HG03139 (cell line): ENCODE measurements at regions not wholly inside any gene's neighbourhood (a gene's known extent, or its start where the extent isn't known, plus 50 kb on each side); places are given as distances from the start of the nearest gene placed in this dataset.

Experiments
- ATAC-seq: cut with Tn5 transposase; IDR thresholded peaks from one replicate; pipeline ENCODE4 v1.9.1; 2021; ENCODE audit not compliant: unreplicated experiment

DNA sequence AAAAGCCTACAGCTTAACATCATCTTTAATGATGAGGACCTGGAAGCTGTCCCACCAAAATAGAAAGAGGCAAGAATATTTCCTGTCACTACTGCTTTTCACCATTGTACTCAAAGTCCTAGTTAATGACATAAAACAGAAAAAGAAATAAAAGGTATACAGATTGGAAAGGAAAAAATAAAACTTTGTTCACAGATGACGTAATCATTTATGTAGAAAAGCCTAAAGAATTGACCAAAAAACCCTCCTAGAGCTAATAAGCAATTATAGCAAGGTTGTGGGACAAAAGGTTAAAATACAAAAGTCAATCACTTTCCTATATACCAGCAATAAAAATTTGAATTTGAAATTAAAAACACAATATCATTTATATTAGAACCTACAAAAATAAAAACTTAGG is 97.2 kb upstream of the MDGA2 start:
- no peak for ATAC-seq

DNA sequence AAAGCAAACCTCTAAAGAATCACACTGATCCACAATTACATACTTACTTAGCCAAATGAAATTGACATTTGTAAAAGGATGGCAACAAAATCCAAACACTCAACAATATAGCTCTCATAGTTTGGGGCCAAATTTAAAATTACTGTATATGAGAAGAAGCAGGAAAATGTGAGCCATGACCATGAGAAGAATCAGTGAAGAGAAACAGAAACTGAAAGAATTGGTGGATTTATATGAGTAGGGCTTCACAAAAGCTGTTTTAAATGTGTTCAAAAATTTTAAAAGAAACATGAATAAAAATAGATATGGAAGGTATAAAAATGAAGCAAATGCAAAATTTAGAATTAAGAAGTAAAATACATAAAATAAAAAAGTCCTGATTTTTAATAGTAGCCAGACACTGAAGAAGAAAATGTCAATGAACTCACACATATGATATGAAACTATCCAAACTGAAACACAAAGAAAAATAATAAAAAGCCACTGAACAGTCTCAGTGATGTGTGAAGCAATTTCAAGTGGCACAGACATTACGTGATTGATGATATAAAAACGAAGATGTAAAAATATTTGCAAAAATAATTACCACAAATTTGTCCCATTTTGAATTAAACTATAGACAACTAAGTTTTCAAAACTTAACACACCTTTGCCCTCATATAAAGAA is 87.9 kb upstream of the MDGA2 start:
- no peak for ATAC-seq

DNA sequence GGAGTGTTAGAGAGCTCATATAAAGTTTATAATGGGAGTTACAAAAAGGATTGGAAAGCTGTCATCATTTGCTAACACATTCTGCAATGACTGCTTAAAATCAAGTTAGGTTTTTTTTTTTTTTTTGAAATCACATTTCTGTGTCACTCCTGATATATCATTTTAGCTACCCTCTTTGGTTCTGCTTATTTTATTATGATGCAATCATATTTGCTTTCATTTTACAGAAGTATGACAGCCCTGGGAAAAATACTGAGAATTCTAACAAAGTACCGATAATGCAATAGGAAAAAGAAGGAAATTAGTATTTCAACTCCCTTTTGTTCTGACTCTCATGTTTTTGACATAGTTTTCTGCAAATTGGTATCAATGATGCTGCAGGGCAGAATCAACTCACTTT is 71.6 kb upstream of the MDGA2 start:
- no peak for ATAC-seq

DNA sequence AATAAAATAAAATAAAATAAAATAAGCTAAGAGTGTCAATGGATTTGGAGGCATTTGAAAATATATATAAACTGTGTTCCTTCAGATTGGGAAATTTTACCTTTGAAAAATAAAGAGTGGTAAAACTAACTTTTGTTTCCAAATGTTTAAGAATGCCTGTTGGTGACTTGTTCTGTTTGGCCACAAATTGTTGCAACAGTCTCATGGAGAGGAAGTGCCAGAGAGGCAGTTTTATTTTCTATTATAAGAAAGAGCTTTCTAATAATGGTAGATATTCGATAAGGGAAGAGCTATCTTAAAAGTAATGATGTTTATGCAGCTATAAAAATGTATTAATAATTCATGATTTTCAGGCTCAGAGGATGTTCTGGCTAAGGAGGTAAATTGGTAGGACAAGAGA is 68.8 kb upstream of the MDGA2 start:
- no peak for ATAC-seq

DNA sequence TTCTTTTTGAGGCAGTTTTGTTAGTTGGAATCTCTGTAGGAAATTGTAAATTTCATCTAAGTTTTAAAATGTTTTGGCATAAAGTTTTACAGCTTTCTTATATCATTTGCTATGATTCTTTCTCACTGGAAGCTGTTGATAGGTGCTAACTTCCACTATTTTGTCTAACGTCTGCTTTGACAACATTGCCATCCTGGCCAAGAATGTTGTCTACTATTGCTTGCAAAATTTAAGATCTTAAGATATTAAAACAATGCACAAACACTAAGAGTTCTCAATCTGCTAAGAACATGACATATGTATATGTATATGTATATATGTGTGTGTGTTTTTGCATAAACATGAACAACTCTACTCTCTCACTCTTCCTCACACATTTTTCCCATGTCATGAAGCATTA is 64.1 kb upstream of the MDGA2 start:
- no peak for ATAC-seq

DNA sequence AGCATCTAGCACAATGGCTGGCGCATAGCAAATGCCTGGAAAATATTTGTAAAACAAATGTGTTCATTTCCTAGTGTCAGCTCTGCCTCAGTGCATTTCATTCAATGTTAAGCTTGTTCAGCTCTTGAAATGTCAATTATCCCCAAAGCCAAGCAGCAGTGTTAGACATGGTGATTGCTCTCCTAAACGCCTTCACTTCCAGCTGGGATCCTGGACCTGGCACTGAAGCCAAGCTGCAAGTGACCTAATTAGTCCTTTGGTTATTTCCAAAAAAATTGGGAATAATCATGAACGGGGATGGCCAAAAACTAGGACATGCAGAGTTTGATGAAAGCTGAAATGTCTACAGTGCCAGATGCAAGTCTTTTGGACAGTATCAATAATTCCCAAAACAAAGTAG is 54.9 kb upstream of the MDGA2 start:
- ATAC-seq: no peak
